DMS53 treated with DMSO at 0.1 percent for 48 hours (cell line): ENCODE measurements at regions not wholly inside any gene's neighbourhood (a gene's known extent, or its start where the extent isn't known, plus 50 kb on each side); places are given as distances from the start of the nearest gene placed in this dataset.
"Not testable (repeated sequence)": the region's sequence is repeated elsewhere in the genome, so short reads cannot be mapped to it uniquely, and the experiment has no call there.

Experiments used
- DNase-seq: peaks from one replicate; lab custom pipeline; 2025; ENCODE audit not compliant: unreplicated experiment; lab: John Stamatoyannopoulos, UW

GRCh38 chr18:78423811-78424210 is 555.8 kb upstream of the SALL3 start:
- DNase-seq: no peak

- no peak for DNase-seq
Measured at GRCh38 chr18:78424403-78425018, 555.1 kb upstream of the SALL3 start.

GRCh38 chr18:78425019-78425412 is 554.6 kb upstream of the SALL3 start:
- DNase-seq: no peak

GRCh38 chr18:78427081-78427480 is 552.5 kb upstream of the SALL3 start:
- no peak for DNase-seq

- no peak for DNase-seq
Measured at GRCh38 chr18:78429127-78430108, 550.2 kb upstream of the SALL3 start.

- DNase-seq: no peak
Measured at GRCh38 chr18:78430131-78430758, 549.4 kb upstream of the SALL3 start.

GRCh38 chr18:78431606-78432005 is 548.0 kb upstream of the SALL3 start:
- DNase-seq: no peak

- DNase-seq: no peak
Measured at GRCh38 chr18:78433562-78433961, 546.1 kb upstream of the SALL3 start.

GRCh38 chr18:78436110-78436509 is 543.5 kb upstream of the SALL3 start:
- no peak for DNase-seq

- DNase-seq: not testable (repeated sequence)
Measured at GRCh38 chr18:78438235-78438634, 541.4 kb upstream of the SALL3 start.

GRCh38 chr18:78445880-78446279 is 533.7 kb upstream of the SALL3 start:
- no peak for DNase-seq

GRCh38 chr18:78447211-78447610 is 532.4 kb upstream of the SALL3 start:
- no peak for DNase-seq

GRCh38 chr18:78448106-78448505 is 531.5 kb upstream of the SALL3 start:
- DNase-seq: no peak

GRCh38 chr18:78448591-78448990 is 531.0 kb upstream of the SALL3 start:
- no peak for DNase-seq

GRCh38 chr18:78454221-78454620 is 525.4 kb upstream of the SALL3 start:
- DNase-seq: no peak

- DNase-seq: no peak
Measured at GRCh38 chr18:78455386-78455785, 524.2 kb upstream of the SALL3 start.

GRCh38 chr18:78457011-78457410 is 522.6 kb upstream of the SALL3 start:
- no peak for DNase-seq

GRCh38 chr18:78457731-78458130 is 521.9 kb upstream of the SALL3 start:
- DNase-seq: no peak

- DNase-seq: no peak
Measured at GRCh38 chr18:78458356-78458755, 521.3 kb upstream of the SALL3 start.

- DNase-seq: no peak
Measured at GRCh38 chr18:78459668-78460067, 520.0 kb upstream of the SALL3 start.

GRCh38 chr18:78460558-78460957 is 519.1 kb upstream of the SALL3 start:
- DNase-seq: no peak

- DNase-seq: no peak
Measured at GRCh38 chr18:78473563-78473962, 506.1 kb upstream of the SALL3 start.
